Activated CD4-positive, alpha-beta memory T cell treated with anti-CD3 and anti-CD28 coated beads for 36 hours (primary cell): ENCODE measurements at regions not wholly inside any gene's neighbourhood (a gene's known extent, or its start where the extent isn't known, plus 50 kb on each side); places are given as distances from the start of the nearest gene placed in this dataset.

Experiments used
- CTCF ChIA-PET: fragments of 350-600 bp; sonication (Branson Sonifier 250); formaldehyde crosslinking; loops from one replicate; lab custom pipeline; 2021; ENCODE audit warnings: antibody characterized with exemption, inconsistent platforms; lab: Charles Lee
- POLR2A ChIA-PET: fragments of 350-600 bp; sonication (Branson Sonifier 250); formaldehyde crosslinking; loops from one replicate; lab custom pipeline; 2021; ENCODE audit warnings: antibody characterized with exemption; lab: Charles Lee
- DNase-seq: peaks from one replicate; pipeline ENCODE4 v3.0.0-alpha.2; 2020
- H3K27ac Mint-ChIP-seq: one replicate; pipeline ENCODE4 v1.8.0; 2021; ENCODE audit warnings: mixed read lengths
- H3K27me3 Mint-ChIP-seq: one replicate; pipeline ENCODE4 v1.8.0; 2021; ENCODE audit warnings: mixed read lengths
- H3K36me3 Mint-ChIP-seq: one replicate; pipeline ENCODE4 v1.8.0; 2021; ENCODE audit warnings: mixed read lengths
- H3K4me1 Mint-ChIP-seq: one replicate; pipeline ENCODE4 v1.8.0; 2021; ENCODE audit warnings: low read depth, mixed read lengths
- H3K4me3 Mint-ChIP-seq: one replicate; pipeline ENCODE4 v1.8.0; 2021; ENCODE audit warnings: mild to moderate bottlenecking, mixed read lengths
- H3K9me3 Mint-ChIP-seq: one replicate; pipeline ENCODE4 v1.8.0; 2021; ENCODE audit warnings: mixed read lengths
- intact Hi-C: fragments of 100-400 bp; cut with micrococcal nuclease; formaldehyde crosslinking; loops from one replicate; pipeline ENCODE4 v1.15.1; 2023

GRCh38 chr12:126084480-126084879, 1019.2 kb downstream of the AACS start:
- H3K27ac Mint-ChIP-seq = no peak overlapping the region
- POLR2A ChIA-PET = interaction anchor here (0.7 kb wide), 1 partner anchor 78 kb away, joined by 3 read pairs; no protein-coding TSS in a partner anchor
- peaks cover 14% of the 10 kb centered on the region for H3K9me3 Mint-ChIP-seq
- intact Hi-C loops = no loop called here
- no peaks in the 10 kb centered on the region for H3K36me3 Mint-ChIP-seq
- CTCF ChIA-PET = no interaction called here
- H3K27me3 Mint-ChIP-seq = no peaks in the 10 kb centered on the region
- H3K4me1 Mint-ChIP-seq = no peaks in the 10 kb centered on the region
- H3K4me3 Mint-ChIP-seq = no peak overlapping the region
- no peak for DNase-seq

GRCh38 chr12:126086242-126086641, 1021.0 kb downstream of the AACS start:
- ChIA-PET POLR2A (no interaction called here), CTCF (no interaction called here)
- Mint-ChIP-seq H3K9me3 (peaks cover 14% of the 10 kb centered on the region), H3K4me3 (no peak overlapping the region), H3K4me1 (no peaks in the 10 kb centered on the region), H3K27me3 (no peaks in the 10 kb centered on the region), H3K36me3 (no peaks in the 10 kb centered on the region), H3K27ac (no peak overlapping the region)
- no peak for DNase-seq
- intact Hi-C loops = no loop called here

GRCh38 chr12:126087692-126088091, 1022.5 kb downstream of the AACS start:
- no peak overlapping the region for H3K4me3 Mint-ChIP-seq
- ChIA-PET POLR2A (no interaction called here), CTCF (no interaction called here)
- no peaks in the 10 kb centered on the region for H3K4me1 Mint-ChIP-seq
- no peaks in the 10 kb centered on the region for H3K27me3 Mint-ChIP-seq
- H3K36me3 Mint-ChIP-seq = no peaks in the 10 kb centered on the region
- intact Hi-C loops = no loop called here
- no peak for DNase-seq
- H3K27ac Mint-ChIP-seq = no peak overlapping the region
- peaks cover 16% of the 10 kb centered on the region for H3K9me3 Mint-ChIP-seq

DNA sequence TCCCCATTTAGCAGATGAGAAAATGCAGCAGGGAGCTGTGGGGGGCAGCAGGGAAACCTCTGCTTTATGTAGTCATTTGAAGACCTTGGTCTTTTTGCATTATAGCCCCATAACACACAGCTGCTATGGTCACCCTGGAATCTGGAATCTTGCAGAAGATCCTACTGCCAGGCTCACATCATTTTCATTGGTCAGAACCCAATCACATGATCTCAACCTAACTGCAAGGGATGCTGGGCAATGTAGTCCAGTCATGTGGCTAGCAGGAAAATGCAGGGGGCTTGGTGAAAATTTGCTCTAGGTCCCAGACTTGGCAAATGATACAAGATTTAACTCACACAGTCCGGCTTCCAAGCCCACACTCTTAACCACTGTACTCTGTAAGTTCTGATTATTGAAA, 1028.7 kb downstream of the AACS start:
- intact Hi-C loops = no loop called here
- DNase-seq = no peak
- Mint-ChIP-seq H3K4me1 (no peaks in the 10 kb centered on the region), H3K4me3 (no peak overlapping the region), H3K36me3 (no peaks in the 10 kb centered on the region), H3K27ac (no peak overlapping the region), H3K9me3 (peaks cover 10% of the 10 kb centered on the region), H3K27me3 (no peaks in the 10 kb centered on the region)
- CTCF ChIA-PET = interaction anchor here (0.9 kb wide), 1 partner anchor 61 kb away, joined by 3 read pairs; no protein-coding TSS in a partner anchor
- POLR2A ChIA-PET = no interaction called here

- Mint-ChIP-seq H3K27me3 (no peaks in the 10 kb centered on the region), H3K27ac (no peak overlapping the region), H3K4me3 (no peak overlapping the region), H3K9me3 (peaks cover 10% of the 10 kb centered on the region), H3K4me1 (no peaks in the 10 kb centered on the region), H3K36me3 (no peaks in the 10 kb centered on the region)
- ChIA-PET CTCF (no interaction called here), POLR2A (no interaction called here)
- intact Hi-C loops = no loop called here
- no peak for DNase-seq
These were observed 1030.7 kb downstream of the AACS start for GRCh38 chr12:126095748-126096510.

- Mint-ChIP-seq H3K9me3 (peaks cover 8% of the 10 kb centered on the region), H3K4me1 (no peaks in the 10 kb centered on the region), H3K4me3 (no peak overlapping the region), H3K36me3 (no peaks in the 10 kb centered on the region), H3K27me3 (no peaks in the 10 kb centered on the region), H3K27ac (no peak overlapping the region)
- intact Hi-C loops = no loop called here
- POLR2A ChIA-PET = no interaction called here
- CTCF ChIA-PET = no interaction called here
- DNase-seq = no peak
These were observed 1041.5 kb downstream of the AACS start for GRCh38 chr12:126106706-126107105.

DNA sequence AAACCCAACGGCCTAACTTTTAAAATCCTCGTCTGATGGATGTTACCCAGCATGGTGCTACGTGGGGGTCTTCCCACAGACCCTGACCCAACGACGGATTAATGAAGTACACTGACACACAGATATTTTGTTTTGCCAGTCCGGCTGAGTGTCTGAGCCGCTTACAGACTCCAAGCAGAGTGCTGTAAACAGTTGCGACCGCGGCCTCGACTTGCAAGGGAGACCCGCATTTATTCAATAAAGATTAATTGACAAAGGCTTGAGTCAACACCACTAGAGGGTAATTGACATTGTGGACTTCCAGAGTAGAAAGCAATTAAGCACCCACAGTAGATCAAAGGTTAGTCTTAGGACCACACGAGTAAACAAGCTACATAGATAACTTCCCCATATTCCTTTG, 1042.4 kb downstream of the AACS start:
- Mint-ChIP-seq H3K27me3 (no peaks in the 10 kb centered on the region), H3K36me3 (no peaks in the 10 kb centered on the region), H3K4me3 (no peak overlapping the region), H3K9me3 (peaks cover 8% of the 10 kb centered on the region), H3K4me1 (no peaks in the 10 kb centered on the region), H3K27ac (no peak overlapping the region)
- POLR2A ChIA-PET = no interaction called here
- DNase-seq = no peak
- intact Hi-C loops = no loop called here
- CTCF ChIA-PET = no interaction called here

DNA sequence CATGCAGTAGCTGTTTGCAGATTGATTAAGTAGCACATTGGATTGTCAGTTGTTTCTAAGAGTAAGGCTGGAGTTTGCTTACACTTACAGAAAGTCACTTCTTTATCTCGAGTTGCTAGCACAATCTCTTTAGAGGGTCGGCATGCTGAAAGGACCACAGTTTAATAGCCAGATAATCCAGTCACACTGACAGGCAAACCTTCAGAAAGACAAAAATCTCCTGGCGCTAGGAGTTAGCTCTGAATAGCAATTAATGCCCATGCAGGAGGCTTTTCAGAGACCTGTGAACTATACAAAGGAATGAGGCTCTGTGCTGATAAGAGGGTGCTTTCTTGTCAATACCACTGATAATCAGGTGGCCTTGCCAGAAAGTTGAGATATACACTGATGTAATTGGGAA, 1043.0 kb downstream of the AACS start:
- ChIA-PET CTCF (no interaction called here), POLR2A (no interaction called here)
- Mint-ChIP-seq H3K9me3 (peaks cover 8% of the 10 kb centered on the region), H3K4me1 (no peaks in the 10 kb centered on the region), H3K4me3 (no peak overlapping the region), H3K27ac (no peak overlapping the region), H3K36me3 (no peaks in the 10 kb centered on the region), H3K27me3 (no peaks in the 10 kb centered on the region)
- no peak for DNase-seq
- intact Hi-C loops = no loop called here

DNA sequence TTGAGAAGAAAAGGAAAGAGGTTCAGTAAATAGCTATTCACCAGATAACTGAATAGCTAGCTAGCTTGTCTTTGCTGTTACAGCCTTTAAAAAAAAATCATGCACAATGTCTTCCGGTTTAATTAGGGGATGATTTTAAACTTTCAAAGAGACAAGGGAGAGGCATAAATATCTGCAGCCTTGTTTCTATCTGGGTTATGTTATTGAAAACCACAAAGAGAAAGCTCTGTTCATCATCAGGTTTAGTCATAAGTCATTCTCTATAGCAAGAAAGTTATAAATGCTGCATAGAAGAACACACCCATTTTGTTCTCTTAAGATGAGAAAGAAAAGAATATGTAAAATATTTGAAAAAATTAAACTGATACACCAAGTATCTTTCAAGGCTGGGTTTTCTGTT, 1046.9 kb downstream of the AACS start:
- no peaks in the 10 kb centered on the region for H3K27me3 Mint-ChIP-seq
- H3K4me1 Mint-ChIP-seq = no peaks in the 10 kb centered on the region
- H3K27ac Mint-ChIP-seq = no peak overlapping the region
- CTCF ChIA-PET = no interaction called here
- intact Hi-C loops = no loop called here
- H3K36me3 Mint-ChIP-seq = no peaks in the 10 kb centered on the region
- no peak for DNase-seq
- no peak overlapping the region for H3K4me3 Mint-ChIP-seq
- POLR2A ChIA-PET = no interaction called here
- H3K9me3 Mint-ChIP-seq = peaks cover 4% of the 10 kb centered on the region

GRCh38 chr12:126112849-126113248, 1047.6 kb downstream of the AACS start:
- H3K9me3 Mint-ChIP-seq = peaks cover 2% of the 10 kb centered on the region
- H3K27ac Mint-ChIP-seq = no peak overlapping the region
- ChIA-PET CTCF (no interaction called here), POLR2A (no interaction called here)
- intact Hi-C loops = no loop called here
- no peaks in the 10 kb centered on the region for H3K36me3 Mint-ChIP-seq
- DNase-seq = no peak
- no peak overlapping the region for H3K4me3 Mint-ChIP-seq
- H3K27me3 Mint-ChIP-seq = no peaks in the 10 kb centered on the region
- no peaks in the 10 kb centered on the region for H3K4me1 Mint-ChIP-seq

GRCh38 chr12:126114441-126114840, 1049.2 kb downstream of the AACS start:
- Mint-ChIP-seq H3K4me3 (no peak overlapping the region), H3K27me3 (no peaks in the 10 kb centered on the region), H3K27ac (no peak overlapping the region), H3K36me3 (no peaks in the 10 kb centered on the region), H3K4me1 (no peaks in the 10 kb centered on the region), H3K9me3 (peaks cover 2% of the 10 kb centered on the region)
- no peak for DNase-seq
- ChIA-PET CTCF (no interaction called here), POLR2A (no interaction called here)
- intact Hi-C loops = no loop called here

DNA sequence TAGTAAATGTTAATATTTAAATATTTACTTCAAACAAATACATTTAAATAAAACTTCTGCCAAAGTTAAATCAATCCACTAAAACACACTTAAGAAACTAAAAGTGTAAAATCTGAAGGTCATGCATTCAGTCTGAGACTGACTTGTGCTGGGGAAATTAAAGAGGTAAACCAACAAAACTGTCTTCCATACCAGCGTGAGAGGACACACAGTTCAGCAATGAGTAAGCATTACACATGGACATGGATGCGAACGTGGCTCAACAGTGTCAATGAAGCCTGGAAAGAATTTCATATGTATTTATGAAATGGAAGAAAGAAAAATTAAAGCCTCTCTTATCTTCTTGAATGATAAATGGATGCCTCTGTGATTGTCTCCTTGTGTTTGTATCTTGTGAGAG, 1052.3 kb downstream of the AACS start:
- no peak overlapping the region for H3K27ac Mint-ChIP-seq
- no peak for DNase-seq
- ChIA-PET POLR2A (no interaction called here), CTCF (no interaction called here)
- H3K27me3 Mint-ChIP-seq = no peaks in the 10 kb centered on the region
- H3K4me3 Mint-ChIP-seq = no peak overlapping the region
- no peaks in the 10 kb centered on the region for H3K4me1 Mint-ChIP-seq
- H3K9me3 Mint-ChIP-seq = no peaks in the 10 kb centered on the region
- no peaks in the 10 kb centered on the region for H3K36me3 Mint-ChIP-seq
- intact Hi-C loops = no loop called here

DNA sequence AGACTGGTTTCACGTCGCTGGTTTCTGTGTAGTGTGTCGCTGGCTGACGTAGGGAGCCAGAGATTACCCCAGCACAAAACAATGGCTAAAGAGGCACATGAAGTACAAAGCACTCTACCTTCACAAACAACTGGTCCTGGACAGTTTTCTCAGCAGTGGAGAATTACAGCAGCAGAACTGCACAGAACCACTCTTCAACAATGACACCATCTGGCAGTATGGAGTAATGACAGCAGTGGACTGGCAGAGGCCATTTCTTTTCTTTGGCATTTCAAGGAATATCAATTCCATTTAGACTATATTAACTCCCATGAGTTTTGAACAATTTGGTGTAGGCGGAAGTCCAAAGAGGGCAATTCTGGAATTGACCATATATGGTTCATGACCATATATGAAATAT, 1074.1 kb downstream of the AACS start:
- intact Hi-C loops = no loop called here
- peaks cover 41% of the 10 kb centered on the region for H3K9me3 Mint-ChIP-seq

More for the DNA sequence above, 1074.1 kb downstream of the AACS start:
- no peaks in the 10 kb centered on the region for H3K4me1 Mint-ChIP-seq
- H3K36me3 Mint-ChIP-seq = peaks cover 7% of the 10 kb centered on the region
- DNase-seq = no peak
- ChIA-PET CTCF (no interaction called here), POLR2A (no interaction called here)
- no peak overlapping the region for H3K27ac Mint-ChIP-seq
- no peaks in the 10 kb centered on the region for H3K27me3 Mint-ChIP-seq
- no peak overlapping the region for H3K4me3 Mint-ChIP-seq
